ENCODE measurements at regions not wholly inside any gene's neighbourhood (a gene's known extent, or its start where the extent isn't known, plus 50 kb on each side); places are given as distances from the start of the nearest gene placed in this dataset.

DNA sequence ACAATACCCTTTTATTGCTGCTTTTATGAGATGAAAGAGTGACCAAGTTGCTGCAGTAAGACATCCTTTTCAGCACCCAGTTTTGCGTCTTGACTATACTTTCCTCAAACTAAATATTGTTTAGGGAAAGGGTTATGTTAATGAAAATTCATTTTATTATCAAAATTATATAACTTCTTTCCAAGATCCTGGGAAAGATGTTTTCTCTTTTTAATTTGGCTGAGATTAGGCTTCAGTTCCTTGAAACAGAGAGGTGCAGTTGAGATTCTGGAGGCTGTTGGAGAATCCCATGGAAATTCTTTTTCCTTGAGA, 91.6 kb upstream of the KCNA3 start:
- no peaks in the 10 kb centered on the region for H3K27me3 ChIP-seq (ENCODE audit: low read depth)
- no peak overlapping the region for H3K4me3 ChIP-seq
- no peaks in the 10 kb centered on the region for H3K36me3 ChIP-seq
- intact Hi-C loops (cut with DNase I) = loop anchor here (5.0 kb wide), 1 partner anchor 134 kb away; no protein-coding TSS in a partner anchor
- H3K9me3 ChIP-seq = no peaks in the 10 kb centered on the region
- ATAC-seq = no peak
- peak; percentile 1 for TF ChIP-seq CTCF (IDR thresholded peaks at IDR 0.05)
- peaks cover 7% of the 10 kb centered on the region for H3K4me1 ChIP-seq
- H3K27ac ChIP-seq = no peak overlapping the region
- DNase-seq = no peak

DNA sequence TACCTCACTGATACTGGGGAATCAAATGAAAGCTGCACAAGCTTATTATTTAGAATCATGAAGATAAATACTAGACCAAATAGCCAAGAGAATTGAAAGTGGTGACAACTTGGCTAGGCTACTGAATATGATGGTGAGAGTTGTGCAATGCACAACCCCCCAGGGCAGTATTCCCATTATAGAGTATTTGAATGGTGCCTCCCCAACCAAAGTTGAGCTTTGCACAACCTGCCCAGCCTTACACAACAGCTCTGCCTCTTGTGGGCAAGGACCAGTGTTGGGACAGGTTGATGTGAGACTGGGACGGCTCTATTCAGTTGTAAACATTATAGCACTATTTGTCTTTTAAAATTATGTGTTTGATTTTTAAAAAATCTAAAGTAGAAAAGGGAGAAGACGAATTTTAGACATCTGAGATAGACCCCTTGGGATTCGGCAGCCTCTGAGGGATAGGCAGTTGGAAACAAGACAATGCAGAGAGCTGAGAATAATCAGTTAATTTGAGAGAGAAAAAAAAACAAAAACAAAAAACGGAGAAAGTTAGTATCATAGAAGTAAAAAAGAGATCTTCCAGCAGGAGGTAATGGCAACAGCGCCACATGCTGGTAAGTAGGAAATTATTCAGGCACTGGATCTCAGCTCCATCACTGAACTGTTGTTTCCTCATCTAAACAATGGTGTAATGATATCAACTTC, 91.0 kb upstream of the KCNA3 start:
- ATAC-seq = peak; percentile 71 to 79
- no peaks in the 10 kb centered on the region for H3K9me3 ChIP-seq
- H3K27me3 ChIP-seq (ENCODE audit: low read depth) = no peaks in the 10 kb centered on the region
- peak; percentile 79 for TF ChIP-seq CTCF (IDR thresholded peaks at IDR 0.05)
- no peak overlapping the region for H3K27ac ChIP-seq
- peaks cover 7% of the 10 kb centered on the region for H3K4me1 ChIP-seq
- no peak overlapping the region for H3K4me3 ChIP-seq
- DNase-seq = no peak
- no peaks in the 10 kb centered on the region for H3K36me3 ChIP-seq
- intact Hi-C loops (cut with DNase I) = loop anchor here (5.0 kb wide), 1 partner anchor 133 kb away; no protein-coding TSS in a partner anchor

DNA sequence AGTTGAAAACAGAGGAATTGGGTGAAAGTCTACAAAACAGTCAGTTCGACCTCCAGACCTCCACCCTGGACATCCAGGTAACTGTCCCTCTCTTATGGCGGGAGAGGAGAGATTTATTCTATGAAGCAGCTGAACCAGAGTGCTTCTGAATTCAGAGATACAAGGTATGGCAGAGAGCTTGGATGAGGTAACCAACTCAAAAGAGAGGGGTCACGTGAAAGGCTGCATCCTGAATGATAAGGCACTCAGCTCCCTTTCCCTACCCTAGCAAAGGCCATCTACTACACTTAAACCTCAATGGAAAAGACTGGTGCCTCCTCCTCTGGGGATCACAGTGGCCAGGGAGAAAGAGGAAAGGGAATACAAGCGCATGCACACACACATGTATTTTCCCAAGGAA, 88.4 kb upstream of the KCNA3 start:
- Histone ChIP-seq H3K27ac (no peak overlapping the region), H3K4me1 (peaks cover 7% of the 10 kb centered on the region), H3K4me3 (no peak overlapping the region), H3K36me3 (no peaks in the 10 kb centered on the region), H3K9me3 (no peaks in the 10 kb centered on the region), H3K27me3 (ENCODE audit: low read depth) (no peaks in the 10 kb centered on the region)
- DNase-seq (no peak), ATAC-seq (no peak)
- no peak for TF ChIP-seq CTCF (IDR thresholded peaks at IDR 0.05)
- intact Hi-C loops (cut with DNase I) = no loop called here

- Histone ChIP-seq H3K9me3 (no peaks in the 10 kb centered on the region), H3K4me1 (no peaks in the 10 kb centered on the region), H3K27ac (no peak overlapping the region), H3K36me3 (no peaks in the 10 kb centered on the region), H3K4me3 (no peak overlapping the region), H3K27me3 (ENCODE audit: low read depth) (peaks cover 6% of the 10 kb centered on the region)
- ATAC-seq (no peak), DNase-seq (no peak)
- intact Hi-C loops (cut with DNase I) = no loop called here
- no peak for TF ChIP-seq CTCF (IDR thresholded peaks at IDR 0.05)
These were observed 85.6 kb upstream of the KCNA3 start for GRCh38 chr1:110760321-110760720.

DNA sequence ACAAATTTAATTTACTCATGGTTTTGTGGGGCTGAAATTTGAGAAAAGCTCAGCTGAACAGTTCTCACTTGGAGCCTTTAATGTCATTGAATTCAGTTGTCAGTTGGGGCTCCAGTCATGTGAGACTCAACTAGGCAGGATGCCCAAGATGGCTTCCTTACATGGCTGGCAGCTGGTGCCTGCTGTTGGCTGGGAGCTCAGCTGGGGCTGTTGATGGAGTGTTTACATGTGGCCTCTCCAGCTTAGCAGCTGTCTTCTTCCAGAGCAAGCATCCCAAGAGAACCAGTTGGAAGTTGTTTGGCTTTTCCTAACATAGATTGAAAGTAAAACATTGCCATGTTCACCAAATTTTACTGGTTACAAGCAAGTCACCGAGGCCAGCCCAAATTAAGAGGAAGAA, 81.8 kb upstream of the KCNA3 start:
- ATAC-seq (peak in 1 of 2 donors; percentile 29), DNase-seq (no peak)
- Histone ChIP-seq H3K27me3 (ENCODE audit: low read depth) (peaks cover 6% of the 10 kb centered on the region), H3K36me3 (no peaks in the 10 kb centered on the region), H3K4me3 (no peak overlapping the region), H3K4me1 (no peaks in the 10 kb centered on the region), H3K9me3 (no peaks in the 10 kb centered on the region), H3K27ac (no peak overlapping the region)
- TF ChIP-seq CTCF (IDR thresholded peaks at IDR 0.05) = no peak
- intact Hi-C loops (cut with DNase I) = no loop called here
